Activated naive CD4-positive, alpha-beta T cell treated with anti-CD3 and anti-CD28 coated beads, Interleukin-2, amount 50 U/mL, for 16 hours (primary cell): ENCODE measurements at regions not wholly inside any gene's neighbourhood (a gene's known extent, or its start where the extent isn't known, plus 50 kb on each side); places are given as distances from the start of the nearest gene placed in this dataset.

Experiments used
- DNase-seq: peaks from one replicate; pipeline ENCODE4 v3.0.0-alpha.2; 2020

GRCh38 chr4:27187786-27188185 lies 327.1 kb downstream of the STIM2 start:
- no peak for DNase-seq

- no peak for DNase-seq
Measured at GRCh38 chr4:27189683-27190082, 329.0 kb downstream of the STIM2 start.

- no peak for DNase-seq
Measured at GRCh38 chr4:27191592-27191991, 331.0 kb downstream of the STIM2 start.

GRCh38 chr4:27194599-27195176 lies 334.0 kb downstream of the STIM2 start:
- no peak for DNase-seq

DNA sequence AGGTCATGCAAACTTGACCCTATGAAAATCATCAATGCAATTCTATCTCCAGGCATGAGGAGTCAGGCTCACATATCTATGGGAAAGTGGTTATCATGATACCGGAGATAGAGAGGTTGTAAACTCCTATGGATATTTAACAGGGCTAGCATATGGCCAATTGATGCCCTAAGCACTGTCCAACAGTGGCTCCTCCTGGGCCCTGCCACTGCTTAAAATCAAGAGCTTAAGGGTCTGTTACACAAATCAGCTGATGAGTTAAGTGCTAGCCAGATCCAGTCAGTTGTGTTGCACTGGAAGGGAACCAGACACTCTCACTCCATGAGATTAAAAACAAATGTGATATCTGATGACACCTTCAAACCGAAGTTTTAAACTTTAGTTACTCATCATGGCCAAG lies 337.6 kb downstream of the STIM2 start:
- DNase-seq, result no peak

- no peak for DNase-seq
Measured at GRCh38 chr4:27198971-27199370, 338.3 kb downstream of the STIM2 start.

GRCh38 chr4:27206009-27206408 lies 345.4 kb downstream of the STIM2 start:
- no peak for DNase-seq

GRCh38 chr4:27210956-27211355 lies 350.3 kb downstream of the STIM2 start:
- no peak for DNase-seq

- DNase-seq, result no peak
Measured at GRCh38 chr4:27214010-27214409, 353.4 kb downstream of the STIM2 start.

DNA sequence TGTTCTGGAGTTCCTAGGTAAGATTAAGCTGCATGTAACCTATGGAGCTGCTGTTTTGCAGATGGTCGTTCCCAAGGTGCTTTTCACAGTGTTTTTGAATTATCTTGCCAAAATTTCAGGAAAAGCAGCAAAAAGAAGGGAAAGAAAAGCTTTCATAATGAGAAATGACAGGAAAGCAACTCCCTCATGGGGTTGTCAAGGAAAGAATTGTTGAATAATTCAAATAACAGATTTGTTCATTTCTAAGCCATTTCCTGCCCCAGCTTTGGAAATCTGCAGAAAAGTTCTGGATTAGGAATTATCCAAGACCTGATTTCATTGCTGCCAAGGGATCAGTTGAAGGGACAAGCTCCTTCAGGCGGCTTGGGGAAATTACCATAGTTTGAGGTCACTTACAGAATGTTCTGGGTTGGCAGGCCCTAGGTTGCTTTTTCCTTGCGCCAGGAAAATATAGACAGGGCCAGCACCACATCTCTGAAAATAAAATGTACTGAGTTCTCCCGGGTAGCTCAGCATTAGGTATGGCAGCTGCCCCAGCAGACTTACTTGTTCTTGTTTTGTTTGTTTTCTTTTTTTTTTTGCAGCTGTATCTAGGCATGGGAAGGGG lies 354.7 kb downstream of the STIM2 start:
- no peak for DNase-seq

- DNase-seq, result no peak
Measured at GRCh38 chr4:27217261-27217769, 356.7 kb downstream of the STIM2 start.

GRCh38 chr4:27218013-27218412 lies 357.4 kb downstream of the STIM2 start:
- DNase-seq, result no peak

- no peak for DNase-seq
Measured at GRCh38 chr4:27223326-27223725, 362.7 kb downstream of the STIM2 start.

GRCh38 chr4:27233531-27233930 lies 372.9 kb downstream of the STIM2 start:
- DNase-seq, result no peak

- no peak for DNase-seq
Measured at GRCh38 chr4:27234306-27234899, 373.8 kb downstream of the STIM2 start.

- no peak for DNase-seq
Measured at GRCh38 chr4:27239641-27240040, 379.0 kb downstream of the STIM2 start.

DNA sequence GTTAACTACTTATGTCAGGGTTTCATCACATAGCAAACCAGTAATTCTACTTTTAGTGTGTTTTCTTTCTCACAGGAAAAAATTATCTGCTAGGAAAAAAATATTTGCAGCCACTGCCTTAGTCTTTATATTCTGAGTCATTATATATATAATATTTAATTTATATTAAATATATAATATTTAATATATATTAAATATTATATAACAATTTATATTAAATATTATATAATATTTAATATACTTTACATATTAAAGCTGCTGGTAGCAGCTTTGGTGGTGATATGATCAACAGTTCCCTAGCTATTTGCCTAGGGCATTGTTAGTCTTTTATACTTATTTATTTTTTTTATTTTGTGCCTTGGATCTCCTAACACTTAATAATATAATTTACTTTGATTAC lies 381.6 kb downstream of the STIM2 start:
- no peak for DNase-seq

DNA sequence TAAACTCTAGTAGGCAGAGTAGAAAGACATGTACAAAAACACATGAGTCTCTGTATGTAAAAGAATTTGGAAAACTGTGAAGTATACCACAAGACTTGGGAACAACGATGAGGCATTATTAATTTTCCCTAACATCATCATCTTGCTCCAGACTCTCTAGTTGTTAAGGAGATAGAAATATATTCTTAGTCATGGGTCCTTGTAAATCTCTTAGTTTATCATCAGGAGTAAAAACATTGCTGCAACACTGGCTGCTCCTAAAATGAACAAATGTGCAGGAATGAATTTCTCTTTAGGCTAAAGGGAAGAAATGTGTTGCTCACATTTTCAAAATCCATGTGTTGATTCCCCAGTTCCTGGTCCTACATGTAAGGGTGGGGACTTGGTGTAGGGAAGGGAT lies 384.6 kb downstream of the STIM2 start:
- DNase-seq, result no peak

DNA sequence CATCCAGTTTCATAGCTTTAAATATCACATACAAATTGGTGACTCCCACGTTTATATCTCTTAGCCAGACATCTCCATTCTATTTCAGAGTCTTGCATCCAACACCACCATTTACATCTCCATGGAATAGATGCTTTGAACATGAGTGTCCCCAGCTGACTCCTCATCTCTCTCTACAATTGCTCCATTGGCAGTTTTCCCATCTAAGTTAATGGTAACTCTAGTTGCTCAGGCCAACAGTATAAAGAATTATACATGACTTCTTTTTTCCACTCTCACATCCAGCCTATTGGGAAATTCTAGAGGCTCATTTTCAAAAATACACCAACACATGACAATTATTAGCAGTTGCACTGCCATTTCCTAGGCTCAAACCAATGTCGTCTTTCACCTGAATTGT lies 388.2 kb downstream of the STIM2 start:
- DNase-seq, result no peak

GRCh38 chr4:27251771-27252170 lies 391.1 kb downstream of the STIM2 start:
- DNase-seq, result no peak

DNA sequence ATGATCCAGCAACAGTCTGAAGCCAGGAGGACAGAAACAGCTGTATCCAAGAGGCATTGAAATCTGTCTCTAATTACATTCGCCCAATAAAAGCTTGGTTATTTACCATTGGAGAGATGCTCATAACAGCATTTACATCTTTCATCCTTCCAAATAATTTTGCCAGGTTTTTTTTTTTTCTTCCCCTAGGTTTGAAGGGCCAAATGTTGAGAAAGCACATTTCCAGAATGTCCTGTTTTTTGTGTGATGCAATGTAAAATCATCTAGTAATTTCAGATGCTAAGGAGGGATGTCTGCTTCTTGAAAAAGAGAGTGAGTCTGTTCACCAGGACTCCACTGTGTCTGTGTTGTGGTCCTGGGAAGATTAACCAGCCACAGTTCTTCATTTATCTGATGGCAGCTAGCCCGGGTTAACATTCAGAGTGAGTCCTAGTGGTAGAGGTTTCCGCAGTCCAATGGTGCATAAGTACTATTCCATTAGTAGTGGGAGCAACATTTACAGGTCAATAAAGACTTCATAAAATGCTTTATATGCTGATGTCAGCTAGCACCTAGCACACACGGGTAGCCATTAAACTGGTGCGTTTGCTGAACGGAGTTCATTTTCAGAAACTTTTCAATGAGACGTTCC lies 406.8 kb downstream of the STIM2 start:
- no peak for DNase-seq

GRCh38 chr4:27267970-27268355 lies 407.3 kb downstream of the STIM2 start:
- no peak for DNase-seq

DNA sequence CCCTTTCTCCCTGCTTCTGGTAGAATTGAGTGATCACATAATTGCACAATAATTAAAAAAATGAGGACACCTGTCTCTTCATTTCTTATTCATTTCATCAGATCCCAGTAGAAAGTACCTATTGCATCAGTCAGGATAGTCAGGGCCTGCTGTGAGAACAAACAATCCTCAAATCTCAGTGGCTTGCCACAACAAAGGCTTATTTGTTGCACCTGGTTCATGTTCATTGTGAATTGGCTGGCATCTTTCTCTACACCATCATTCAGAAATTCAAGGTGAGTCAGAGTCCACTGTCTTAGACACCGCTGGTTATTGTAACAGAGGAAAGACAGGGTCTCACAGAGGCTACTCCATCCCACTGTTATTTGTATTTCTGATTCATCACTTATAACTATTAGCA lies 409.8 kb downstream of the STIM2 start:
- DNase-seq, result no peak

- DNase-seq, result no peak
Measured at GRCh38 chr4:27271555-27271954, 410.9 kb downstream of the STIM2 start.
